Smooth muscle cell (in vitro differentiated cells): ENCODE measurements at regions not wholly inside any gene's neighbourhood (a gene's known extent, or its start where the extent isn't known, plus 50 kb on each side); places are given as distances from the start of the nearest gene placed in this dataset.
"Not testable (repeated sequence)": the region's sequence is repeated elsewhere in the genome, so short reads cannot be mapped to it uniquely, and the experiment has no call there.

Experiments
- DNase-seq: peaks from one replicate; lab custom pipeline; 2025; ENCODE audit not compliant: unreplicated experiment; lab: John Stamatoyannopoulos, UW
- H2AFZ ChIP-seq: fragments of 200-600 bp; sonication (generic); 2 replicates; pipeline ENCODE4 v1.6.0; 2016; ENCODE audit warnings: antibody characterized with exemption, low read depth, mild to moderate bottlenecking
- H3F3A ChIP-seq: fragments of 200-600 bp; sonication (generic); 2 replicates; pipeline ENCODE4 v1.6.0; 2017; ENCODE audit warnings: antibody characterized with exemption, low read depth
- H3K27ac ChIP-seq: fragments of 200-600 bp; sonication (generic); 2 replicates; pipeline ENCODE4 v1.5.1; 2016; ENCODE audit warnings: low read depth, mild to moderate bottlenecking
- H3K27me3 ChIP-seq: fragments of 200-600 bp; sonication (generic); 2 replicates; pipeline ENCODE4 v1.6.1; 2016; ENCODE audit warnings: low read depth, mild to moderate bottlenecking
- H3K36me3 ChIP-seq: fragments of 200-600 bp; sonication (generic); 2 replicates; pipeline ENCODE4 v1.5.1; 2016; ENCODE audit warnings: low read depth
- H3K4me1 ChIP-seq: fragments of 200-600 bp; sonication (generic); 2 replicates; pipeline ENCODE4 v1.5.1; 2016; ENCODE audit warnings: low read depth
- H3K4me2 ChIP-seq: fragments of 200-600 bp; sonication (generic); 2 replicates; pipeline ENCODE4 v1.6.0; 2016; ENCODE audit warnings: mild to moderate bottlenecking
- H3K4me3 ChIP-seq: fragments of 200-600 bp; sonication (generic); 2 replicates; pipeline ENCODE4 v1.5.1; 2016; ENCODE audit warnings: mild to moderate bottlenecking
- H3K79me2 ChIP-seq: fragments of 200-600 bp; sonication (generic); 2 replicates; pipeline ENCODE4 v1.6.0; 2016; ENCODE audit warnings: low read depth, mild to moderate bottlenecking
- H3K9ac ChIP-seq: fragments of 200-600 bp; sonication (generic); 2 replicates; pipeline ENCODE4 v1.6.0; 2016; ENCODE audit warnings: low read depth
- H3K9me3 ChIP-seq: fragments of 200-600 bp; sonication (generic); replicated peaks from 2 replicates; pipeline ENCODE4 v1.5.1; 2016; ENCODE audit warnings: low read depth
- H4K20me1 ChIP-seq: fragments of 200-600 bp; sonication (generic); 2 replicates; pipeline ENCODE4 v1.6.0; 2016; ENCODE audit warnings: low read depth
- WGBS: methylation state at CpG from one replicate; pipeline ENCODE4 v1.1.7; 2016; ENCODE audit warnings: low lambda C conversion rate; 5-methylcytosine and 5-hydroxymethylcytosine counted together
- TF ChIP-seq, protein P1 (sequence below): fragments of 200-600 bp; sonication (generic); IDR thresholded peaks from 2 replicates; pipeline ENCODE4 v1.5.1; 2017; ENCODE audit warnings: borderline replicate concordance, mild to moderate bottlenecking, antibody characterized with exemption; ENCODE audit not compliant: insufficient read depth, poor library complexity, severe bottlenecking

DNA sequence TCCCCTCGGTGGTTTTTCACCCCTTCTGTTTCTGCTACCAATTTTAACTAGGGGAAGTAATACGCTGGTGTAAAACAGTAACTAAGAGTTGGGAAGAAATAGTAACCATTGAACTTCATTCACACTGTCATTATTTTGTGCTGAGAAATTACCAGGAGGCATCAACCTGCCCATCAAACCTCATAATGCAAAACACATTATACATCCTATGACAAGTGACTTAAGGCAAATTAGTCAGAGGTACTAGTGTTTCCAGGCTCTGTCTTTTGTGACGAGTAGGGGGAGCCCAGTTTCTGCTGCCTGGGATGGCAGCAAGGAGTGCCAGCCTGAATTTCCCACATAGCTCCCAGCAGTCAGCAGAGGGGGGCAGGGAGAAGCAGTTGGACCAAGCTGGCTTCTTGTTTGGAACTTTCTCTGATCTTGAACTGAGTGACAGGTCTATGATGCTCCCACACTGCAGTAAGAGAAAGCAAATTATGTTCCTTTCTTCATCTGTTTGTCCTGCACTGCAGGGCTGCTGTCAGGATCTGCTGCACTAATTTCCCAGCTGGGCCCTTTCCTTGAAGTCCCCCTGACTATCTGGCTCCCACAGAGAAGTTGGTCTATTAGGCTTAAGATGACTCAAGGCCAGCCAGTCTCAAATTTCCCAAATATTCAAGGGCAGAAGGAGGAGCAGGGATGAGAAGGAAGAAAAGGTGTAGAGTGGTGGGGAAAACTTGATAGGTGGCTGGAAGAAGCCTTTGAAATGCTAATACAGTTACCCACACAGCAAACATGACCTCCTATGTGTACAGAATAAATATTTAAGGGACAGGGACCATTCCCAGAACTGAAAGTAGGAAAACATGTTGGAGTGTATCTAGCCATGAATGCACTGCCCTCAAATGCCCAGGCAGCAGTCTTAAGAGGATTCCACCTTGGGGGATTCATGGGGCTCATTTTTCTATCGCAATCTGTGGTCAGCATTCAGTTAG lies 322.8 kb downstream of the SEC16B start:
- no peak overlapping the region for H3K4me3 ChIP-seq
- no peak overlapping the region for H2AFZ ChIP-seq
- H3F3A ChIP-seq: no peaks in the 10 kb centered on the region
- TF ChIP-seq, protein P1, sequence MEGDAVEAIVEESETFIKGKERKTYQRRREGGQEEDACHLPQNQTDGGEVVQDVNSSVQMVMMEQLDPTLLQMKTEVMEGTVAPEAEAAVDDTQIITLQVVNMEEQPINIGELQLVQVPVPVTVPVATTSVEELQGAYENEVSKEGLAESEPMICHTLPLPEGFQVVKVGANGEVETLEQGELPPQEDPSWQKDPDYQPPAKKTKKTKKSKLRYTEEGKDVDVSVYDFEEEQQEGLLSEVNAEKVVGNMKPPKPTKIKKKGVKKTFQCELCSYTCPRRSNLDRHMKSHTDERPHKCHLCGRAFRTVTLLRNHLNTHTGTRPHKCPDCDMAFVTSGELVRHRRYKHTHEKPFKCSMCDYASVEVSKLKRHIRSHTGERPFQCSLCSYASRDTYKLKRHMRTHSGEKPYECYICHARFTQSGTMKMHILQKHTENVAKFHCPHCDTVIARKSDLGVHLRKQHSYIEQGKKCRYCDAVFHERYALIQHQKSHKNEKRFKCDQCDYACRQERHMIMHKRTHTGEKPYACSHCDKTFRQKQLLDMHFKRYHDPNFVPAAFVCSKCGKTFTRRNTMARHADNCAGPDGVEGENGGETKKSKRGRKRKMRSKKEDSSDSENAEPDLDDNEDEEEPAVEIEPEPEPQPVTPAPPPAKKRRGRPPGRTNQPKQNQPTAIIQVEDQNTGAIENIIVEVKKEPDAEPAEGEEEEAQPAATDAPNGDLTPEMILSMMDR: no peak
- no peak overlapping the region for H3K4me2 ChIP-seq
- H3K36me3 ChIP-seq: no peaks in the 10 kb centered on the region
- H3K79me2 ChIP-seq: no peaks in the 10 kb centered on the region
- no peak for DNase-seq
- H3K9ac ChIP-seq: no peak overlapping the region
- no peaks in the 10 kb centered on the region for H3K27me3 ChIP-seq
- no peaks in the 10 kb centered on the region for H3K4me1 ChIP-seq
- WGBS: 84% methylated on average over 4 of the region's 4 CpGs
- H4K20me1 ChIP-seq: no peaks in the 10 kb centered on the region
- H3K9me3 ChIP-seq: no peaks in the 10 kb centered on the region
- no peak overlapping the region for H3K27ac ChIP-seq

DNA sequence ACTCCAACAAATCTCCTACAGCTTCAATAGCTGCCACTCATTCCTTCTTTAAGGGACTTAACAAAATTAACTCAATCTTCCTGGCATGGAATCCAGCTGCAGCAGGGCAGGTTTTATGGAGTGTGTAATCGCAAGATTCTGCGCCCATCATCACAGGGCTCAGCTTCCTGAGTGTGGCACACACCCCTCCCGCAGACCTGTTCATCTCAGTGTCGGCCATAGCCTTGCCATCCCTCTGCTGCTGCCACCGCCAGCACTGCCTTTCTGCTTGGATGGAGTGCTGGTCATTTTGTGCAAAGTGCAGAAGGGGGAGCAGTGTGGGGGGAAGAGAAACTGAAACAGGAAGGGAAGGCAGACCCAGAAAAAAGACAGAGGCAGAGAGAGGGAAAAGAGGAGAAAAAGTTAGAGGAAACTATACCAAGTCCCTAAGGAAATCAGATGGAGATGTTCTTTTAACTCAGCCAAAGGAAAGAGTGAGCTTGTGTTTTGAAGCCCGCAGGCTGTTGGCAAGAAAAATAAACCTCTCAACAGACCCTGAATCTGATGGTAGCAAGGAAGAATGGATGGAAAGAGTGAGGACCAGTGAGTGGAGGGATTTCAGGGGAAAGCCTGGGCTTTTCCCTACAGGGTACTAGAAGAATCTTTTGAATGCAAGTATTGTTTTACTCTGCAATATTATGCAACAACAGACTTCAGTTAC lies 324.2 kb downstream of the SEC16B start:
- no peak overlapping the region for H3K4me2 ChIP-seq
- no peak for DNase-seq
- no peaks in the 10 kb centered on the region for H3F3A ChIP-seq
- no peak overlapping the region for H3K4me3 ChIP-seq
- TF ChIP-seq, protein P1: no peak
- H4K20me1 ChIP-seq: no peaks in the 10 kb centered on the region
- no peaks in the 10 kb centered on the region for H3K4me1 ChIP-seq
- H3K9ac ChIP-seq: no peak overlapping the region
- H3K79me2 ChIP-seq: no peaks in the 10 kb centered on the region
- no peaks in the 10 kb centered on the region for H3K36me3 ChIP-seq
- no peak overlapping the region for H3K27ac ChIP-seq
- no peak overlapping the region for H2AFZ ChIP-seq
- H3K9me3 ChIP-seq: no peaks in the 10 kb centered on the region
- 93% methylated on average over 6 of the region's 6 CpGs for WGBS
- H3K27me3 ChIP-seq: no peaks in the 10 kb centered on the region

DNA sequence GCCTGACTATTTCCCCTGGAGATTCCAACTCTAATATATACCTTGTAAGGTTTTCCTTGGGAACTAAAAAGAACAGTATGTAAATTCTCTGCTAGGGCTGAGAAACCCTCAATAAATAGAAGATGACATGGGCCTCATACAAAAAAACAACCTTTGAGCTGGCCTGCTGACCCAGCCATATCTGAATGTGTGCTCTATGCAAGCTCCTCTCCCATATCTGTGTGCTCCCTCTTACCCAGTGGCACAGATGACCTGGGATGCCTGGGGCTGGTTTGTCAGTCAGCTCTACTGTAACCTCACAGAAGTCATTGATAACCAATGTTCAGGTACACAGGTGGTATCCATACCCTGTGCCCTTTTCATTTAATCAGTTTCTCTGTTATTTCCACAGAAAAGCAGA lies 329.2 kb downstream of the SEC16B start:
- TF ChIP-seq, protein P1: no peak
- Histone ChIP-seq H4K20me1 (no peaks in the 10 kb centered on the region), H3K4me1 (no peaks in the 10 kb centered on the region), H2AFZ (no peak overlapping the region), H3K27me3 (no peaks in the 10 kb centered on the region), H3F3A (no peaks in the 10 kb centered on the region), H3K79me2 (no peaks in the 10 kb centered on the region), H3K4me3 (no peak overlapping the region), H3K9ac (no peak overlapping the region), H3K9me3 (no peaks in the 10 kb centered on the region), H3K4me2 (no peak overlapping the region), H3K36me3 (no peaks in the 10 kb centered on the region), H3K27ac (no peak overlapping the region)
- DNase-seq: no peak

DNA sequence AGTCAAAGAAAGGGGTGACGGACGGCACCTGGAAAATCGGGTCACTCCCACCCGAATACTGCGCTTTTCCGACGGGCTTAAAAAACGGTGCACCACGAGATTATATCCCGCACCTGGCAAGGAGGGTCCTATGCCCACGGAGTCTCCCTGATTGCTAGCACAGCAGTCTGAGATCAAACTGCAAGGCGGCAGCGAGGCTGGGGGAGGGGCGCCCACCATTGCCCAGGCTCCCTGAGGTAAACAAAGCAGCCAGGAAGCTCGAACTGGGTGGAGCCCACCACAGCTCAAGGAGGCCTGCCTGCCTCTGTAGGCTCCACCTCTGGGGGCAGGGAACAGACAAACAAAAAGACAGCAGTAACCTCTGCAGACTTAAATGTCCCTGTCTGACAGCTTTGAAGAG lies 335.7 kb downstream of the SEC16B start:
- H3F3A ChIP-seq, H3K79me2 ChIP-seq, H3K4me2 ChIP-seq, H3K9ac ChIP-seq, H3K36me3 ChIP-seq, H3K27ac ChIP-seq, H2AFZ ChIP-seq, H3K4me3 ChIP-seq, H3K27me3 ChIP-seq, H3K4me1 ChIP-seq, DNase-seq, H4K20me1 ChIP-seq, H3K9me3 ChIP-seq: not testable (repeated sequence)
- 28% methylated on average over 14 of the region's 15 CpGs for WGBS
